BLaER1 (cell line): ENCODE measurements at regions not wholly inside any gene's neighbourhood (a gene's known extent, or its start where the extent isn't known, plus 50 kb on each side); places are given as distances from the start of the nearest gene placed in this dataset.

Experiments used
- H3K27ac ChIP-seq: shearing (Covaris generic); formaldehyde crosslinking; 2 replicates; pipeline ENCODE4 v1.8.1; 2022
- H3K27me3 ChIP-seq: shearing (Covaris generic); formaldehyde crosslinking; 2 replicates; pipeline ENCODE4 v1.8.1; 2022
- H3K36me3 ChIP-seq: shearing (Covaris generic); formaldehyde crosslinking; 2 replicates; pipeline ENCODE4 v1.8.1; 2022
- H3K4me1 ChIP-seq: shearing (Covaris generic); formaldehyde crosslinking; 2 replicates; pipeline ENCODE4 v1.8.1; 2022
- H3K4me2 ChIP-seq: shearing (Covaris generic); formaldehyde crosslinking; 2 replicates; pipeline ENCODE4 v1.8.1; 2022
- H3K4me3 ChIP-seq: shearing (Covaris generic); formaldehyde crosslinking; 2 replicates; pipeline ENCODE4 v1.8.1; 2022
- H3K9ac ChIP-seq: shearing (Covaris generic); formaldehyde crosslinking; 2 replicates; pipeline ENCODE4 v1.8.1; 2022
- H3K9me3 ChIP-seq: shearing (Covaris generic); formaldehyde crosslinking; 2 replicates; pipeline ENCODE4 v1.8.1; 2022
- H4K20me1 ChIP-seq: shearing (Covaris generic); formaldehyde crosslinking; 2 replicates; pipeline ENCODE4 v1.8.1; 2022
- Cebpa-rat ChIP-seq: shearing (Covaris generic); IDR thresholded peaks from 2 replicates; pipeline ENCODE4 v1.8.1; 2022

DNA sequence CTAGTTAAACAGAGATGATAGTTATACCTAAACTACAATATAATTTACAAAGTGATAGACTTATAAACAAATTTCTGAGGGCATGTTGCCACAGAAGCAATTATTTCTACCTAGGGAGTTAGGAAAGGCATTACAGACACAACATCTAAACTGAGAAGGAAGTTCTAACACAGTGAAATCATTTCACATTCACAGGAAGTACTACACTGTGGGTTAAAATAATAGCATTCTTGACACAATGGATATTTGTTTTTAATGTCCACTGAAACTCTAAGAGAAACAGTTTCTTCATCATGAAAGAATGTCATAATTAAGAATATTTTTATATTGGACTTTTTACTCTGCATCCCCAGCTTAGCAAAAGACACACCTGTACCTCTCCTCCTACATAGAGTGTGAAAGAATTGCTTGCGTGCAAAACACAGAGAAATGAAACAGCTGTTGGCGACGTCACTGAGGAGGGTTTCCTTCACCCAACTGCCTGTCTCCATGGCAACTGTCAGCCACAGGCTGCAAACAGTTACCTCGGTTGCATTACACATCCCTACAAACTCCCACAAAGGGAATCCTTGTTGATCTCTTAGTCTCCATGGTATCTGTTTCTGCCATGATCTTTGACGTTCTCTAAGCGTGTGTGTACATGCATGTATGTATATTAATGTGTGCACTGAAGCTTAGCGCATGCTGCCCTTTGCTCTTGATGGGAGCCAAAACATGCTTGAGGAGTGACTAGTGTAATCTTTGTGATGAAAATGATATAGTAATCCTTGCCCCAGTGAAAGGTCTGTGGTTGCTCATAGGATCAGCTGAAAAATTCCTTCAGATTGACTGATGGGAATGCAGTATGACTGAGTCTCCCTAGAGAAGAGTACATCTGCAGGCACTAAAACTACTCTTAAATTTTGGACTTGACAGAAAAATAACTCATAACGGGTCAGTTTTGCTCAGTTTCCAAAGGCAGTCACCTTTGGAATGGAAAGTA is 168.5 kb downstream of the ACTL7B start:
- no peaks in the 10 kb centered on the region for H3K4me1 ChIP-seq
- TF ChIP-seq Cebpa-rat, result no peak
- H3K36me3 ChIP-seq, result no peaks in the 10 kb centered on the region
- H3K4me2 ChIP-seq, result no peak overlapping the region
- H3K4me3 ChIP-seq, result no peak overlapping the region
- H4K20me1 ChIP-seq, result no peaks in the 10 kb centered on the region
- H3K9me3 ChIP-seq, result peaks cover 14% of the 10 kb centered on the region
- H3K27me3 ChIP-seq, result no peaks in the 10 kb centered on the region
- no peak overlapping the region for H3K27ac ChIP-seq
- H3K9ac ChIP-seq, result no peak overlapping the region

DNA sequence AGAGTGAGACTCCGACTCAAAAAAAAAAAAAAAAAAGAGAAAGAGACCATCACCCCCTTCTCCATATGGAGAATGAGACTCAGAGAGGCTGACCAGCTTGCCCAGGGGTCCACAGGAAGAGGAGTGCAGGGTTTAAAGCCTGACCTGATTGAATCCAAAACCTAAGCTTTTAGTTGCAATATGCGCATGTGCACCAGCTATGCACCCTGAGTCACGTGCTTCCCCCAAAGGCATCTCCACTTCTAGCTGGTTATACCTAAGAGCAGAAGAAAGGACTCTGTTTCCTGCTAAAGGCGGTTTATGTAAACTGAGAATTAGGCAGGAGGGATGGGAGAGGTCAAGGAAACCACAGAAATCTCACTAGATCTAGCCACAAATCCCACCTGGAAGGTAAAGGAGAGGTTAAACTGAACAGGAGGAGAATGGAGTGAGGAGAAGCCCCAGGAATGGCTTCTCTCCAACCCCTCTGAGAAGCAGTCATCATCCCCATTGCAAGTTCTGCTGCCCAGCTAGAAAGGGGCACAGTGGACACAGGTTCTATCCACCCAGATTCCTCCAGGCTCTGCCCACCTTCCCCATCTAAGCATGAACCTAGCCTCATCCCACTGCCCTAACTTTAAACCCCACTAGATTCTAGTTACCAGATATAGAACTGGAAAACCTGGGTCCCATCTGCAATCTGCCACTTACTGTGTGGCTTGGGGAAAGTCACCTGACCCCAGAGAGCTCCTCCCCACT is 171.3 kb downstream of the ACTL7B start:
- Histone ChIP-seq H3K27ac (no peak overlapping the region), H3K9ac (no peak overlapping the region), H3K4me2 (no peak overlapping the region), H4K20me1 (no peaks in the 10 kb centered on the region), H3K9me3 (peaks cover 14% of the 10 kb centered on the region), H3K4me1 (no peaks in the 10 kb centered on the region), H3K27me3 (no peaks in the 10 kb centered on the region), H3K4me3 (no peak overlapping the region), H3K36me3 (no peaks in the 10 kb centered on the region)
- TF ChIP-seq Cebpa-rat, result no peak

DNA sequence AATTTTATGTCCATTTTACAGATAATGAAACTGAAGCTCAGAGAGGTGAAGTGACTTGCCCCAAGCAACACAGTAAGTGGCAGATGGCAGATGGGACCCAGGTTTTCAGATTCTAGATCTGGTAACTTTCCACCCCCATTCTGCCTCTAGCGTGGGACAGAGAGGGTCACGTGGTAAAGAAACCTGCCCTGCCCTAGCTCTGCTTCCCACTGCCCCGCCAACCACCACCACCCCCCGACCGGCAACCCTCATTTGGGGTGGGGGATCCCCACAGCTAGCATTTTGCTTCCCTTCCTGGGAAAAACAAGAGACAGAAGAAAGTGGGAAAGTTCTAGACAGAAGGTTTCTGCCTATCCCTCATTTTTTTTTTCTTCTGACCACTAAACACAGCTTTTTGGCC is 172.5 kb downstream of the ACTL7B start:
- no peaks in the 10 kb centered on the region for H3K4me1 ChIP-seq
- H3K9me3 ChIP-seq, result peaks cover 14% of the 10 kb centered on the region
- H4K20me1 ChIP-seq, result no peaks in the 10 kb centered on the region
- H3K36me3 ChIP-seq, result no peaks in the 10 kb centered on the region
- H3K4me2 ChIP-seq, result no peak overlapping the region
- no peak overlapping the region for H3K9ac ChIP-seq
- no peak overlapping the region for H3K27ac ChIP-seq
- TF ChIP-seq Cebpa-rat, result no peak
- H3K4me3 ChIP-seq, result no peak overlapping the region
- H3K27me3 ChIP-seq, result no peaks in the 10 kb centered on the region

- Histone ChIP-seq H3K4me3 (no peak overlapping the region), H4K20me1 (no peaks in the 10 kb centered on the region), H3K9ac (no peak overlapping the region), H3K4me2 (no peak overlapping the region), H3K9me3 (peaks cover 14% of the 10 kb centered on the region), H3K27ac (no peak overlapping the region), H3K4me1 (peaks cover 9% of the 10 kb centered on the region; the same call in 1 of the 2 replicates), H3K36me3 (no peaks in the 10 kb centered on the region), H3K27me3 (no peaks in the 10 kb centered on the region)
- no peak for TF ChIP-seq Cebpa-rat
Observed at GRCh38 chr9:108681851-108682590, 173.8 kb downstream of the ACTL7B start.

DNA sequence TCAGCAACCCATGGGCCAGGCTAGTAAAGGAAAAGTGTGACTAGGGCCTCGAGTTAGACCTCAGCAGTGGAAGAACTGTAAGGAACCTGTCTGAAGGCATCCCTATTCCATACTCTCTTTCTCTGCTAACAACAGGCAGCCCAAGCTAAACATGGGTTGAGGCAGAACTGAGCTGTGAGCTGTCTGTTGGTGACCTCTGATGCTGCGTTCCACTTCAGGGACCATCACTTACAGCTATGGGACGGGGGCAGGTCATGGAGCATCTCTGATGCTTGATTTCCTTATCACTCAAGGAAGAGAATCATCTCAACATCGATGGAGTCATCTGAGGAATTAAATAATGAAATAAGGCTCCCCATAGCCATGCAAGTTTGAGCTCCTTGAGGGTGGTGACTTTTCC is 174.8 kb downstream of the ACTL7B start:
- Histone ChIP-seq H3K36me3 (no peaks in the 10 kb centered on the region), H3K4me1 (peaks cover 16% of the 10 kb centered on the region; the same call in 1 of the 2 replicates), H3K9me3 (0 out of 2 replicates have a peak, but pooled peaks cover 5% of the 10 kb centered on the region)

DNA sequence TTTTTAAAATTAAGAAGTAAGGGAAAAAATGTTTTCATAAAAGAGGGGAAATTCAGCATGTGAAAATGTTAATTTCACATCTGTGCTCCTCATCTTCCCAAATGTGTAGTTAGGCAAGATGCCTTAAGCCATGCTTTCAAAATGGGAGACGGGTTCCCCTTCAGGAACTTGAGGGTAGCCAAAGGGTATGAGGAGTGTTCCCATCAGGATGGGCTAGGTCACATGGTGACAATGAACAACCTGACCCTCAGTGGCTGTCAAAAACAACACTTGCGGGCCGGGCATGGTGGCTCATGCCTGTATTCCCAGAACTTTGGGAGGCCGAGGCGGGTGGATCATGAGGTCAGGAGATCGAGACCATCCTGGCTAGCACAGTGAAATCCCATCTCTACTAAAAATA is 178.0 kb downstream of the ACTL7B start:
- Histone ChIP-seq H3K9ac (no peak overlapping the region), H3K9me3 (no peaks in the 10 kb centered on the region), H3K4me2 (peak overlapping the region; percentile 33), H4K20me1 (no peaks in the 10 kb centered on the region), H3K4me1 (peaks cover 16% of the 10 kb centered on the region; the same call in 1 of the 2 replicates), H3K36me3 (no peaks in the 10 kb centered on the region), H3K27me3 (no peaks in the 10 kb centered on the region), H3K4me3 (no peak overlapping the region), H3K27ac (no peak overlapping the region)
- no peak for TF ChIP-seq Cebpa-rat

More for the DNA sequence above, 174.8 kb downstream of the ACTL7B start:
- H3K27me3 ChIP-seq, result no peaks in the 10 kb centered on the region
- H3K27ac ChIP-seq, result no peak overlapping the region
- TF ChIP-seq Cebpa-rat, result no peak
- H3K4me3 ChIP-seq, result no peak overlapping the region
- H4K20me1 ChIP-seq, result no peaks in the 10 kb centered on the region
- no peak overlapping the region for H3K4me2 ChIP-seq
- H3K9ac ChIP-seq, result no peak overlapping the region

GRCh38 chr9:108676355-108676754 is 179.4 kb downstream of the ACTL7B start:
- H3K27ac ChIP-seq, result no peak overlapping the region
- no peak for TF ChIP-seq Cebpa-rat
- H3K4me3 ChIP-seq, result no peak overlapping the region
- H3K27me3 ChIP-seq, result no peaks in the 10 kb centered on the region
- H3K4me2 ChIP-seq, result no peak overlapping the region
- H3K9ac ChIP-seq, result no peak overlapping the region
- peaks cover 16% of the 10 kb centered on the region; the same call in 1 of the 2 replicates for H3K4me1 ChIP-seq
- no peaks in the 10 kb centered on the region for H3K9me3 ChIP-seq
- H3K36me3 ChIP-seq, result no peaks in the 10 kb centered on the region
- H4K20me1 ChIP-seq, result no peaks in the 10 kb centered on the region

GRCh38 chr9:108675708-108676107 is 180.1 kb downstream of the ACTL7B start:
- Histone ChIP-seq H3K4me3 (no peak overlapping the region), H3K36me3 (no peaks in the 10 kb centered on the region), H3K4me2 (no peak overlapping the region), H4K20me1 (no peaks in the 10 kb centered on the region), H3K27me3 (no peaks in the 10 kb centered on the region), H3K27ac (no peak overlapping the region), H3K9ac (no peak overlapping the region), H3K9me3 (no peaks in the 10 kb centered on the region), H3K4me1 (peaks cover 16% of the 10 kb centered on the region; the same call in 1 of the 2 replicates)
- TF ChIP-seq Cebpa-rat, result no peak

- no peaks in the 10 kb centered on the region for H4K20me1 ChIP-seq
- H3K4me3 ChIP-seq, result no peak overlapping the region
- no peaks in the 10 kb centered on the region for H3K36me3 ChIP-seq
- no peak overlapping the region for H3K9ac ChIP-seq
- H3K27me3 ChIP-seq, result no peaks in the 10 kb centered on the region
- H3K9me3 ChIP-seq, result no peaks in the 10 kb centered on the region
- no peak overlapping the region for H3K4me2 ChIP-seq
- H3K4me1 ChIP-seq, result peaks cover 16% of the 10 kb centered on the region; the same call in 1 of the 2 replicates
- no peak for TF ChIP-seq Cebpa-rat
- H3K27ac ChIP-seq, result no peak overlapping the region
Observed at GRCh38 chr9:108674766-108675530, 180.8 kb downstream of the ACTL7B start.
